Left ventricle myocardium superior (tissue), 1 donor: ENCODE measurements at regions not wholly inside any gene's neighbourhood (a gene's known extent, or its start where the extent isn't known, plus 50 kb on each side); places are given as distances from the start of the nearest gene placed in this dataset.

Source experiments
- ATAC-seq: fragments of 200-7000 bp; cut with Tn5 transposase; one replicate; pipeline ENCODE4 v1.9.1; 2020; ENCODE audit warnings: mild to moderate bottlenecking, moderate library complexity
- DNase-seq: peaks from one replicate; pipeline ENCODE4 v3.0.0-alpha.2; 2020
- intact Hi-C: fragments of 100-400 bp; cut with micrococcal nuclease; formaldehyde crosslinking; loops from one replicate; pipeline ENCODE4 v1.11.0; 2022
- donor health status: DM: no; HTN: yes; CAD: no; lungs with severe emphysema.

GRCh38 chr15:70399204-70399603 is 301.5 kb upstream of the TLE3 start:
- ATAC-seq (no peak), DNase-seq (no peak)
- intact Hi-C loops, result no loop called here

GRCh38 chr15:70398694-70399093 is 301.0 kb upstream of the TLE3 start:
- intact Hi-C loops, result no loop called here
- DNase-seq (no peak), ATAC-seq (no peak)

GRCh38 chr15:70396807-70397206 is 299.1 kb upstream of the TLE3 start:
- DNase-seq (no peak), ATAC-seq (no peak)
- intact Hi-C loops, result no loop called here

GRCh38 chr15:70395164-70395563 is 297.4 kb upstream of the TLE3 start:
- ATAC-seq (no peak), DNase-seq (no peak)
- intact Hi-C loops, result no loop called here

- DNase-seq (no peak), ATAC-seq (no peak)
- intact Hi-C loops, result no loop called here
Measured at GRCh38 chr15:70390723-70391122, 293.0 kb upstream of the TLE3 start.

- no peak for DNase-seq
- intact Hi-C loops, result no loop called here
- no peak for ATAC-seq
Measured at GRCh38 chr15:70387993-70388392, 290.3 kb upstream of the TLE3 start.

- ATAC-seq (no peak), DNase-seq (no peak)
- intact Hi-C loops, result no loop called here
Measured at GRCh38 chr15:70387081-70387480, 289.4 kb upstream of the TLE3 start.

- ATAC-seq (no peak), DNase-seq (no peak)
- intact Hi-C loops, result no loop called here
Measured at GRCh38 chr15:70385711-70386110, 288.0 kb upstream of the TLE3 start.

GRCh38 chr15:70385052-70385451 is 287.3 kb upstream of the TLE3 start:
- intact Hi-C loops, result no loop called here
- ATAC-seq (no peak), DNase-seq (no peak)

GRCh38 chr15:70383856-70384255 is 286.1 kb upstream of the TLE3 start:
- DNase-seq (no peak), ATAC-seq (no peak)
- intact Hi-C loops, result no loop called here

- intact Hi-C loops, result no loop called here
- DNase-seq (no peak), ATAC-seq (no peak)
Measured at GRCh38 chr15:70382762-70383458, 285.2 kb upstream of the TLE3 start.

- DNase-seq (no peak), ATAC-seq (no peak)
- intact Hi-C loops, result no loop called here
Measured at GRCh38 chr15:70382009-70382749, 284.5 kb upstream of the TLE3 start.

- DNase-seq (no peak), ATAC-seq (no peak)
- intact Hi-C loops, result no loop called here
Measured at GRCh38 chr15:70379938-70380883, 282.5 kb upstream of the TLE3 start.

- intact Hi-C loops, result no loop called here
- DNase-seq (no peak), ATAC-seq (no peak)
Measured at GRCh38 chr15:70379134-70379533, 281.4 kb upstream of the TLE3 start.

GRCh38 chr15:70378126-70379031 is 280.7 kb upstream of the TLE3 start:
- no peak for DNase-seq
- no peak for ATAC-seq
- intact Hi-C loops, result no loop called here

GRCh38 chr15:70376929-70377691 is 279.4 kb upstream of the TLE3 start:
- intact Hi-C loops, result no loop called here
- DNase-seq, result peak; percentile 87
- ATAC-seq, result peak; percentile 97

GRCh38 chr15:70376031-70376928 is 278.6 kb upstream of the TLE3 start:
- DNase-seq, result no peak
- intact Hi-C loops, result no loop called here
- ATAC-seq, result peak; percentile 33
